Loucy (cell line): ENCODE measurements at regions not wholly inside any gene's neighbourhood (a gene's known extent, or its start where the extent isn't known, plus 50 kb on each side); places are given as distances from the start of the nearest gene placed in this dataset.

Experiments used
- H2AFZ ChIP-seq: fragments of 200-600 bp; sonication (generic); 2 replicates; pipeline ENCODE4 v1.6.0; 2016; ENCODE audit warnings: antibody characterized with exemption, mild to moderate bottlenecking, low read length, moderate library complexity
- H3F3A ChIP-seq: fragments of 200-600 bp; 2 replicates; pipeline ENCODE4 v1.6.0; 2016; ENCODE audit warnings: antibody characterized with exemption, low read depth, mild to moderate bottlenecking
- H3K27me3 ChIP-seq: fragments of 200-600 bp; sonication (generic); 2 replicates; pipeline ENCODE4 v1.6.1; 2014; ENCODE audit warnings: low read length, mild to moderate bottlenecking; ENCODE audit not compliant: insufficient read depth, poor library complexity, severe bottlenecking
- H3K36me3 ChIP-seq: fragments of 200-600 bp; sonication (generic); 2 replicates; pipeline ENCODE4 v1.6.1; 2016; ENCODE audit warnings: low read length; ENCODE audit not compliant: insufficient read depth
- H3K4me1 ChIP-seq: fragments of 200-600 bp; sonication (generic); 2 replicates; pipeline ENCODE4 v1.5.1; 2014; ENCODE audit warnings: low read length, mild to moderate bottlenecking; ENCODE audit not compliant: insufficient read depth, poor library complexity, severe bottlenecking
- H3K4me2 ChIP-seq: fragments of 200-600 bp; sonication (generic); 2 replicates; pipeline ENCODE4 v1.6.0; 2014; ENCODE audit warnings: antibody characterized with exemption, low read length, low read depth, mild to moderate bottlenecking; ENCODE audit not compliant: poor library complexity, severe bottlenecking
- H3K4me3 ChIP-seq: fragments of 200-600 bp; sonication (generic); 2 replicates; pipeline ENCODE4 v1.5.1; 2014; ENCODE audit warnings: low read length, mild to moderate bottlenecking, mixed read lengths; ENCODE audit not compliant: poor library complexity, severe bottlenecking
- H3K79me2 ChIP-seq: fragments of 200-600 bp; sonication (generic); 2 replicates; pipeline ENCODE4 v1.6.1; 2014; ENCODE audit warnings: low read length; ENCODE audit not compliant: insufficient read depth
- H3K9ac ChIP-seq: fragments of 200-600 bp; sonication (generic); 2 replicates; pipeline ENCODE4 v1.6.0; 2014; ENCODE audit warnings: mild to moderate bottlenecking, low read depth, low read length, moderate library complexity; ENCODE audit not compliant: poor library complexity, severe bottlenecking
- H3K9me2 ChIP-seq: fragments of 200-600 bp; sonication (generic); replicated peaks from 2 replicates; pipeline ENCODE4 v1.6.1; 2016; ENCODE audit warnings: low read depth, low read length, mixed read lengths
- H3K9me3 ChIP-seq: fragments of 200-600 bp; sonication (generic); 2 replicates; pipeline ENCODE4 v1.6.1; 2014; ENCODE audit warnings: mild to moderate bottlenecking, antibody characterized with exemption, low read length, low read depth; ENCODE audit not compliant: insufficient read depth
- H4K20me1 ChIP-seq: fragments of 200-600 bp; sonication (generic); 2 replicates; pipeline ENCODE4 v1.6.0; 2014; ENCODE audit warnings: antibody characterized with exemption, low read length, mild to moderate bottlenecking; ENCODE audit not compliant: insufficient read depth, poor library complexity, severe bottlenecking
- EZH2phosphoT487 ChIP-seq: fragments of 200-600 bp; IDR thresholded peaks from 2 replicates; pipeline ENCODE4 v1.6.1; 2018; ENCODE audit warnings: antibody characterized with exemption, mild to moderate bottlenecking, moderate library complexity, borderline replicate concordance
- TF ChIP-seq, protein P1 (sequence below): fragments of 200-600 bp; sonication (generic); conservative IDR thresholded peaks from 2 replicates; pipeline ENCODE4 v1.5.1; 2014; ENCODE audit warnings: mild to moderate bottlenecking, antibody characterized with exemption, low read length

GRCh38 chr11:91261513-91261912 lies 963.1 kb upstream of the FAT3 start:
- TF ChIP-seq, protein P1, sequence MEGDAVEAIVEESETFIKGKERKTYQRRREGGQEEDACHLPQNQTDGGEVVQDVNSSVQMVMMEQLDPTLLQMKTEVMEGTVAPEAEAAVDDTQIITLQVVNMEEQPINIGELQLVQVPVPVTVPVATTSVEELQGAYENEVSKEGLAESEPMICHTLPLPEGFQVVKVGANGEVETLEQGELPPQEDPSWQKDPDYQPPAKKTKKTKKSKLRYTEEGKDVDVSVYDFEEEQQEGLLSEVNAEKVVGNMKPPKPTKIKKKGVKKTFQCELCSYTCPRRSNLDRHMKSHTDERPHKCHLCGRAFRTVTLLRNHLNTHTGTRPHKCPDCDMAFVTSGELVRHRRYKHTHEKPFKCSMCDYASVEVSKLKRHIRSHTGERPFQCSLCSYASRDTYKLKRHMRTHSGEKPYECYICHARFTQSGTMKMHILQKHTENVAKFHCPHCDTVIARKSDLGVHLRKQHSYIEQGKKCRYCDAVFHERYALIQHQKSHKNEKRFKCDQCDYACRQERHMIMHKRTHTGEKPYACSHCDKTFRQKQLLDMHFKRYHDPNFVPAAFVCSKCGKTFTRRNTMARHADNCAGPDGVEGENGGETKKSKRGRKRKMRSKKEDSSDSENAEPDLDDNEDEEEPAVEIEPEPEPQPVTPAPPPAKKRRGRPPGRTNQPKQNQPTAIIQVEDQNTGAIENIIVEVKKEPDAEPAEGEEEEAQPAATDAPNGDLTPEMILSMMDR, result 0 out of 2 replicates have a peak, but pooled peaks have one; percentile 26
- TF ChIP-seq EZH2phosphoT487, result no peak
- no peak overlapping the region for H3K4me2 ChIP-seq
- no peaks in the 10 kb centered on the region for H3K9me3 ChIP-seq
- no peaks in the 10 kb centered on the region for H4K20me1 ChIP-seq
- no peaks in the 10 kb centered on the region for H3F3A ChIP-seq
- no peak overlapping the region for H2AFZ ChIP-seq
- no peaks in the 10 kb centered on the region for H3K36me3 ChIP-seq
- H3K79me2 ChIP-seq, result no peaks in the 10 kb centered on the region
- no peaks in the 10 kb centered on the region for H3K27me3 ChIP-seq
- H3K9ac ChIP-seq, result no peak overlapping the region
- no peak overlapping the region for H3K4me3 ChIP-seq
- H3K4me1 ChIP-seq, result no peaks in the 10 kb centered on the region
- no peaks in the 10 kb centered on the region for H3K9me2 ChIP-seq

DNA sequence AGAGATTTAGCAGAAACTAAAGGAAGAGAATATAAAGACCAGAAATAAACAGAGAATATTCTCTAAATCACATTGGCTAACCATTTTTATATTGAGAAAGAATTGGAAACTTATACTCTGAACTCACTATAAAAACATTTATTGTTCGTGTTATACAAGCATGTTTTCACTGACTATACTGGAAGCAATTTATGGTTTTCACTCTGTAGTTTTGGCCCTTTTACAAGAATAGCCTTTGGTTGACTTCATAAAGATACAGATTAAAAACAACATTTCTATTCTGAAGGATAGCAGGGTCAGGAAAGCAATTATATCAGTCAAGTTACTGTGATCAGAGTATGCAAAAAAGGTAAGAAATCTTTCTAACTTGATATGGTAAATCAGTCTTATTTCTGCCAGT lies 965.7 kb upstream of the FAT3 start:
- Histone ChIP-seq H3F3A (no peaks in the 10 kb centered on the region), H3K79me2 (no peaks in the 10 kb centered on the region), H3K4me2 (no peak overlapping the region), H3K9me2 (no peaks in the 10 kb centered on the region), H3K4me1 (no peaks in the 10 kb centered on the region), H4K20me1 (no peaks in the 10 kb centered on the region), H3K27me3 (no peaks in the 10 kb centered on the region), H3K36me3 (no peaks in the 10 kb centered on the region), H3K4me3 (no peak overlapping the region), H3K9me3 (no peaks in the 10 kb centered on the region), H3K9ac (no peak overlapping the region), H2AFZ (no peak overlapping the region)
- TF ChIP-seq, protein P1, result no peak
- no peak for TF ChIP-seq EZH2phosphoT487

DNA sequence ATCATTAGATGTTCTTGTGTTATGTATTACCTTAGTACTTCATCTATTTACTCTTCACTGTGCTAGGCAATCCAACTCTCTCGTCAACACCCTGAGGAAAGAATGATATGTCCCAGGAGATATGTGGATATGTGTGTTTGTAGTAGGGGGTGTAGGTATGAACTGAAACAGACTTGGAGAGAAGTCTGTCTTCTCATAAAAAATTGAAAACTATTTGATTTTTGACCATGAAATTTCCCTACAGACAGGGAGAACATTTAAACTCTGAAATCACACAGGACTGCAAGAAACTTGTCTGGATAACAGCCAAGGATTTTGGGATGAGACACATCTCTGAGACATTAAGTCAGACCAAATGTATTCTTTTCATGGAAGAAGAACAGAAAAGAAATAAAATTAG lies 967.0 kb upstream of the FAT3 start:
- Histone ChIP-seq H3F3A (no peaks in the 10 kb centered on the region), H3K27me3 (no peaks in the 10 kb centered on the region), H3K4me3 (no peak overlapping the region), H3K79me2 (no peaks in the 10 kb centered on the region), H3K36me3 (no peaks in the 10 kb centered on the region), H4K20me1 (no peaks in the 10 kb centered on the region), H3K4me2 (no peak overlapping the region), H3K9me3 (no peaks in the 10 kb centered on the region), H3K4me1 (no peaks in the 10 kb centered on the region), H3K9ac (no peak overlapping the region), H2AFZ (no peak overlapping the region), H3K9me2 (no peaks in the 10 kb centered on the region)
- TF ChIP-seq, protein P1, result no peak
- TF ChIP-seq EZH2phosphoT487, result no peak
